Muscle of leg (tissue), 3 donors: ENCODE measurements at regions not wholly inside any gene's neighbourhood (a gene's known extent, or its start where the extent isn't known, plus 50 kb on each side); places are given as distances from the start of the nearest gene placed in this dataset.
A peak's percentile ranks its signal among the peaks of the same experiment; 100 is the strongest.

Source experiments
- DNase-seq: peaks from one replicate; pipeline ENCODE4 v3.0.0; 2013
- H3K27ac ChIP-seq: one replicate; pipeline ENCODE4 v1.5.1; 2013; ENCODE audit warnings: mild to moderate bottlenecking, low read length, control low read depth
- H3K27me3 ChIP-seq: one replicate; pipeline ENCODE4 v1.6.1; 2013; ENCODE audit warnings: low read length; ENCODE audit not compliant: control insufficient read depth, insufficient read depth
- H3K36me3 ChIP-seq: one replicate; pipeline ENCODE4 v1.6.1; 2013; ENCODE audit warnings: low read length; ENCODE audit not compliant: control insufficient read depth, insufficient read depth
- H3K4me1 ChIP-seq: one replicate; pipeline ENCODE4 v1.6.1; 2013; ENCODE audit warnings: low read length; ENCODE audit not compliant: control insufficient read depth, insufficient read depth
- H3K4me3 ChIP-seq: one replicate; pipeline ENCODE4 v1.5.1; 2013; ENCODE audit warnings: low read length, control low read depth
- H3K9me3 ChIP-seq: replicated peaks from 2 replicates; pipeline ENCODE4 v1.6.1; 2013; ENCODE audit warnings: low read depth, low read length; ENCODE audit not compliant: control insufficient read depth
- WGBS: methylation state at CpG from one replicate; pipeline ENCODE4 v1.1.5; 2013; ENCODE audit warnings: missing lambda C conversion rate; ENCODE audit not compliant: insufficient coverage; 5-methylcytosine and 5-hydroxymethylcytosine counted together

GRCh38 chr22:35475545-35475944, 65.1 kb upstream of the RASD2 start:
- peaks cover 11% of the 10 kb centered on the region for H3K27me3 ChIP-seq
- H3K4me1 ChIP-seq: peaks cover 12% of the 10 kb centered on the region
- WGBS: 44% methylated on average over 4 of the region's 10 CpGs
- no peaks in the 10 kb centered on the region for H3K36me3 ChIP-seq
- H3K9me3 ChIP-seq: no peaks in the 10 kb centered on the region
- no peak overlapping the region for H3K4me3 ChIP-seq
- DNase-seq: no peak
- no peak overlapping the region for H3K27ac ChIP-seq

GRCh38 chr22:35476341-35476740, 64.3 kb upstream of the RASD2 start:
- no peak overlapping the region for H3K27ac ChIP-seq
- no peaks in the 10 kb centered on the region for H3K9me3 ChIP-seq
- H3K27me3 ChIP-seq: peaks cover 15% of the 10 kb centered on the region
- H3K4me1 ChIP-seq: peaks cover 20% of the 10 kb centered on the region
- H3K4me3 ChIP-seq: no peak overlapping the region
- WGBS: 68% methylated on average over 7 of the region's 11 CpGs
- DNase-seq: no peak
- no peaks in the 10 kb centered on the region for H3K36me3 ChIP-seq

- Histone ChIP-seq H3K9me3 (peaks cover 3% of the 10 kb centered on the region), H3K4me3 (no peak overlapping the region), H3K27me3 (peaks cover 17% of the 10 kb centered on the region), H3K4me1 (peaks cover 20% of the 10 kb centered on the region), H3K36me3 (no peaks in the 10 kb centered on the region), H3K27ac (peak overlapping the region; percentile 35)
- DNase-seq: peak; percentile 89
- WGBS: 12% methylated on average over 6 of the region's 11 CpGs
These were observed 62.6 kb upstream of the RASD2 start for GRCh38 chr22:35477911-35478582.

- DNase-seq: peak; percentile 42
- 13% methylated on average over 6 of the region's 9 CpGs for WGBS
- peaks cover 20% of the 10 kb centered on the region for H3K4me1 ChIP-seq
- peaks cover 18% of the 10 kb centered on the region for H3K27me3 ChIP-seq
- peaks cover 3% of the 10 kb centered on the region for H3K9me3 ChIP-seq
- peak overlapping the region; percentile 35 for H3K27ac ChIP-seq
- no peak overlapping the region for H3K4me3 ChIP-seq
- H3K36me3 ChIP-seq: no peaks in the 10 kb centered on the region
These were observed 62.0 kb upstream of the RASD2 start for GRCh38 chr22:35478633-35479107.

- no peak overlapping the region for H3K27ac ChIP-seq
- H3K9me3 ChIP-seq: peaks cover 3% of the 10 kb centered on the region
- no peak overlapping the region for H3K4me3 ChIP-seq
- H3K4me1 ChIP-seq: peaks cover 20% of the 10 kb centered on the region
- DNase-seq: no peak
- H3K27me3 ChIP-seq: peaks cover 18% of the 10 kb centered on the region
- H3K36me3 ChIP-seq: no peaks in the 10 kb centered on the region
- WGBS: 80% methylated on average over 1 of the region's 9 CpGs
These were observed 61.3 kb upstream of the RASD2 start for GRCh38 chr22:35479359-35479758.

GRCh38 chr22:35479985-35480550, 60.6 kb upstream of the RASD2 start:
- DNase-seq: no peak
- Histone ChIP-seq H3K4me3 (no peak overlapping the region), H3K27ac (no peak overlapping the region), H3K9me3 (peaks cover 3% of the 10 kb centered on the region), H3K36me3 (no peaks in the 10 kb centered on the region), H3K4me1 (peaks cover 20% of the 10 kb centered on the region), H3K27me3 (peaks cover 18% of the 10 kb centered on the region)
- 60% methylated on average over 13 of the region's 13 CpGs for WGBS

GRCh38 chr22:35480627-35481550, 59.7 kb upstream of the RASD2 start:
- no peak overlapping the region for H3K4me3 ChIP-seq
- DNase-seq: no peak
- peaks cover 3% of the 10 kb centered on the region for H3K9me3 ChIP-seq
- no peak overlapping the region for H3K27ac ChIP-seq
- no peaks in the 10 kb centered on the region for H3K36me3 ChIP-seq
- H3K27me3 ChIP-seq: peaks cover 18% of the 10 kb centered on the region
- peaks cover 20% of the 10 kb centered on the region for H3K4me1 ChIP-seq
- WGBS: 22% methylated on average over 15 of the region's 22 CpGs

GRCh38 chr22:35482311-35482710, 58.3 kb upstream of the RASD2 start:
- no peak overlapping the region for H3K27ac ChIP-seq
- peaks cover 12% of the 10 kb centered on the region for H3K27me3 ChIP-seq
- H3K9me3 ChIP-seq: peaks cover 3% of the 10 kb centered on the region
- DNase-seq: no peak
- H3K4me1 ChIP-seq: peaks cover 20% of the 10 kb centered on the region
- no peak overlapping the region for H3K4me3 ChIP-seq
- 89% methylated on average over 5 of the region's 5 CpGs for WGBS
- H3K36me3 ChIP-seq: no peaks in the 10 kb centered on the region

- DNase-seq: no peak
- peaks cover 12% of the 10 kb centered on the region for H3K27me3 ChIP-seq
- H3K4me3 ChIP-seq: no peak overlapping the region
- 83% methylated on average over 1 of the region's 6 CpGs for WGBS
- H3K4me1 ChIP-seq: peaks cover 19% of the 10 kb centered on the region
- no peak overlapping the region for H3K27ac ChIP-seq
- H3K36me3 ChIP-seq: no peaks in the 10 kb centered on the region
- peaks cover 3% of the 10 kb centered on the region for H3K9me3 ChIP-seq
These were observed 57.7 kb upstream of the RASD2 start for GRCh38 chr22:35482974-35483373.

- Histone ChIP-seq H3K9me3 (peaks cover 3% of the 10 kb centered on the region), H3K27ac (no peak overlapping the region), H3K4me1 (peaks cover 12% of the 10 kb centered on the region), H3K4me3 (no peak overlapping the region), H3K27me3 (peaks cover 8% of the 10 kb centered on the region), H3K36me3 (no peaks in the 10 kb centered on the region)
- WGBS: 54% methylated on average over 3 of the region's 3 CpGs
- no peak for DNase-seq
These were observed 56.9 kb upstream of the RASD2 start for GRCh38 chr22:35483730-35484129.
